HL-60 (cell line): ENCODE measurements at regions not wholly inside any gene's neighbourhood (a gene's known extent, or its start where the extent isn't known, plus 50 kb on each side); places are given as distances from the start of the nearest gene placed in this dataset.

ENCODE experiments used
- CTCF ChIP-seq: IDR thresholded peaks from one replicate; pipeline ENCODE4 v1.5.1; 2011; ENCODE audit warnings: low read length, control low read depth, inconsistent platforms; ENCODE audit not compliant: insufficient read depth
- REST ChIP-seq: IDR thresholded peaks from 2 replicates; pipeline ENCODE4 v1.6.1; 2012; ENCODE audit warnings: low read depth; ENCODE audit not compliant: insufficient replicate concordance

- TF ChIP-seq CTCF, result no peak
- no peak for TF ChIP-seq REST
These were observed 171.9 kb upstream of the SP8 start for GRCh38 chr7:20958572-20958971.
